ENCODE measurements at regions not wholly inside any gene's neighbourhood (a gene's known extent, or its start where the extent isn't known, plus 50 kb on each side); places are given as distances from the start of the nearest gene placed in this dataset.

DNA sequence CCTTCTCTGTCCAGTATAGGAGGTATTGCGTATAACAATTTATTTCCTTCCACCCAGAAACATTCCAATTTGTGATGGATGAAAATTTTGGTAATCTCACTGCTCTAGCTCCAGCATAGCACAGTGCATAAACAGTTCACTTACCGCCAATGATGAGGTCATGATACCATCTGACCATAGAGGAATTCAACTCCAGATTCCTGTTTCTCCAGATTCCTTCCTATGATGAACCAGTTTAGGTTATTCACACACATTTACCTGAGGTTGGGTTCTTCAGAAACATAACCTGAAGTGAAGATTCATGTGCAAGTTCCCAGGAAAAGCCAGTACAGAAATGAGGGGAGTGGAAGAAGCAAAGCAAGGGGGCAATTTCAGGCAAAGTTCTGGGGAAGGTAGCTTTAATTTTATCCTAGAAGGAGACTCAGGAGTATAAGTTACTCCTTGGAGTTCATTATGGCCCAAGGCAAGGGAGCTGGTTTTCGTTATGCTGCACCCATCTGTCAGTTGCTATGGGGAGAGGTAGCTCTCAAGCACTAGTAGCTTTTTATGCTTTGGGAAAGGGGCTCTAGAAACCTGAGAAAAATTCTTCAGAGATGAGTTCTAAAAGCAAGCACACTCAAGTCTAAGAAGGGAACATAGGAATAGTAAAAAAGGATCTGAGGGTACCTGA is 121.6 kb downstream of the CASP12 start:
- TF ChIP-seq GATA3 (IDR thresholded peaks at IDR 0.05; ENCODE audit: low read depth, low read length) (no peak), GATA2 (IDR thresholded peaks at IDR 0.05; ENCODE audit: low read depth, low read length) (no peak)
